SK-N-MC (cell line): ENCODE measurements at regions not wholly inside any gene's neighbourhood (a gene's known extent, or its start where the extent isn't known, plus 50 kb on each side); places are given as distances from the start of the nearest gene placed in this dataset.

Experiments
- EZH2 ChIP-seq: fragments of 200-600 bp; sonication (generic); IDR thresholded peaks from one replicate; pipeline ENCODE4 v1.6.1; 2017; ENCODE audit warnings: antibody characterized with exemption
- FOXP2 ChIP-seq: optimal IDR thresholded peaks from 2 replicates; pipeline ENCODE3; 2011; ENCODE audit warnings: mild to moderate bottlenecking, moderate library complexity; ENCODE audit not compliant: insufficient read depth; ENCODE audit errors: extremely low read length, control extremely low read depth
- POLR2AphosphoS5 ChIP-seq: IDR thresholded peaks from 2 replicates; pipeline ENCODE4 v1.6.1; 2012; ENCODE audit warnings: mild to moderate bottlenecking, low read depth, low read length, borderline replicate concordance

GRCh38 chr1:68347415-68347814, 102.3 kb downstream of the RPE65 start:
- no peak for TF ChIP-seq EZH2
- TF ChIP-seq POLR2AphosphoS5, result no peak
- TF ChIP-seq FOXP2, result no peak
